ENCODE measurements at regions not wholly inside any gene's neighbourhood (a gene's known extent, or its start where the extent isn't known, plus 50 kb on each side); places are given as distances from the start of the nearest gene placed in this dataset.

- Histone ChIP-seq H3K9me3 (no peaks in the 10 kb centered on the region), H3K4me1 (no peaks in the 10 kb centered on the region), H3K27me3 (no peaks in the 10 kb centered on the region), H3K27ac (no peak overlapping the region), H3K36me3 (no peaks in the 10 kb centered on the region), H3K4me3 (no peak overlapping the region)
- no peak for FAIRE-seq
- WGBS, 2 donors, result 89 to 90% methylated on average over 1 of the region's 1 CpG
- no peak for DNase-seq
- ATAC-seq, result no peak
- TF ChIP-seq, protein P1, sequence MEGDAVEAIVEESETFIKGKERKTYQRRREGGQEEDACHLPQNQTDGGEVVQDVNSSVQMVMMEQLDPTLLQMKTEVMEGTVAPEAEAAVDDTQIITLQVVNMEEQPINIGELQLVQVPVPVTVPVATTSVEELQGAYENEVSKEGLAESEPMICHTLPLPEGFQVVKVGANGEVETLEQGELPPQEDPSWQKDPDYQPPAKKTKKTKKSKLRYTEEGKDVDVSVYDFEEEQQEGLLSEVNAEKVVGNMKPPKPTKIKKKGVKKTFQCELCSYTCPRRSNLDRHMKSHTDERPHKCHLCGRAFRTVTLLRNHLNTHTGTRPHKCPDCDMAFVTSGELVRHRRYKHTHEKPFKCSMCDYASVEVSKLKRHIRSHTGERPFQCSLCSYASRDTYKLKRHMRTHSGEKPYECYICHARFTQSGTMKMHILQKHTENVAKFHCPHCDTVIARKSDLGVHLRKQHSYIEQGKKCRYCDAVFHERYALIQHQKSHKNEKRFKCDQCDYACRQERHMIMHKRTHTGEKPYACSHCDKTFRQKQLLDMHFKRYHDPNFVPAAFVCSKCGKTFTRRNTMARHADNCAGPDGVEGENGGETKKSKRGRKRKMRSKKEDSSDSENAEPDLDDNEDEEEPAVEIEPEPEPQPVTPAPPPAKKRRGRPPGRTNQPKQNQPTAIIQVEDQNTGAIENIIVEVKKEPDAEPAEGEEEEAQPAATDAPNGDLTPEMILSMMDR (IDR thresholded peaks at IDR 0.05), result no peak
- intact Hi-C loops (cut with DNase I), result no loop called here
Measured at GRCh38 chr13:38180670-38181069, 169.0 kb upstream of the UFM1 start.

DNA sequence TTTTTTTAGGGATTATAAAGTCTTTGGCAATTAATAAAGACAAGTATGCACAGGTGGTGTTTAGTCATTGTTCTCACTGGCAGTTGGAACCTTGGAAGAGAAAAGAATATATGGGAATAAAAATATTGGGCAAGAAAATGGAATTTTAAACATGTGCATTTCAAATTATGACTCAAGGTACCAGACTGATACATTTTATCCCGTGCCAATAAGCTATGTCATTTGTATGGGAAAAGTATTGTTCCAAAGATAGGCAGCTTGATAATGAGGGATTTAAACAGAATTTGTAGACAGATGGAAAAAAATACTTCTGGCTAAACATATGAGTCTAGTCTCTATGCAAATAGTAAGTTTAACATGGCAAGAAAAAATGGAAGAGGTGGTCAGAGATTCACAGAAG lies 169.5 kb upstream of the UFM1 start:
- ATAC-seq (no peak), DNase-seq (no peak), FAIRE-seq (no peak)
- TF ChIP-seq, protein P1 (IDR thresholded peaks at IDR 0.05), result no peak
- WGBS, 2 donors, result 81 to 82% methylated on average over 1 of the region's 1 CpG
- Histone ChIP-seq H3K27ac (no peak overlapping the region), H3K27me3 (no peaks in the 10 kb centered on the region), H3K9me3 (no peaks in the 10 kb centered on the region), H3K36me3 (no peaks in the 10 kb centered on the region), H3K4me1 (no peaks in the 10 kb centered on the region), H3K4me3 (no peak overlapping the region)
- intact Hi-C loops (cut with DNase I), result no loop called here

DNA sequence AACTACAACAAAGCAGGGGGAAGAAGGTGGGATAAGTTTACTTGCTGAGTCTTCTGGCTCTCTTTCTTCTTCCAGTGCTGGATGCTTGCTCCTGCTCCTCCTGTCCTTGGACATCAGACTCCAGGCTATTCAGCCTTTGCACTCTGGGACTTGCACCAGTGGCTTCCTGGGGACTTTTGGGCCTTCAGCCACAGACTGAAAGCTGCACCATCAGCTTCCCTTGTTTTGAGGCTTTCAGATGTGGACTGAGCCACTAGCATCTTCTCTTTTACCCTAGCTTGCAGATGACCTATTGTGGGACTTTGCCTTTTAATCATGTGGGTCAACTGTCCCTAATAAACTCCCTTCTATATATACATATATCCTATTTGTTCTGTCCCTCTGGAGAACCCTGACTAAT lies 173.0 kb upstream of the UFM1 start:
- Histone ChIP-seq H3K9me3 (no peaks in the 10 kb centered on the region), H3K4me3 (no peak overlapping the region), H3K27ac (no peak overlapping the region), H3K36me3 (no peaks in the 10 kb centered on the region), H3K27me3 (no peaks in the 10 kb centered on the region), H3K4me1 (no peaks in the 10 kb centered on the region)
- no peak for ATAC-seq
- TF ChIP-seq, protein P1 (IDR thresholded peaks at IDR 0.05), result no peak
- intact Hi-C loops (cut with DNase I), result no loop called here
- FAIRE-seq, result no peak
- DNase-seq, result no peak

- Histone ChIP-seq H3K27me3 (no peaks in the 10 kb centered on the region), H3K4me1 (no peaks in the 10 kb centered on the region), H3K4me3 (no peak overlapping the region), H3K36me3 (no peaks in the 10 kb centered on the region), H3K9me3 (no peaks in the 10 kb centered on the region), H3K27ac (no peak overlapping the region)
- ATAC-seq (no peak), FAIRE-seq (no peak), DNase-seq (no peak)
- 92 to 100% methylated on average over 1 of the region's 1 CpG for WGBS, 2 donors
- TF ChIP-seq, protein P1 (IDR thresholded peaks at IDR 0.05), result no peak
- intact Hi-C loops (cut with DNase I), result no loop called here
Measured at GRCh38 chr13:38173403-38173802, 176.2 kb upstream of the UFM1 start.

GRCh38 chr13:38167164-38167822 lies 182.4 kb upstream of the UFM1 start:
- ATAC-seq (no peak), DNase-seq (no peak), FAIRE-seq (no peak)
- Histone ChIP-seq H3K27ac (no peak overlapping the region), H3K4me1 (no peaks in the 10 kb centered on the region), H3K27me3 (no peaks in the 10 kb centered on the region), H3K9me3 (no peaks in the 10 kb centered on the region), H3K36me3 (no peaks in the 10 kb centered on the region), H3K4me3 (no peak overlapping the region)
- TF ChIP-seq, protein P1 (IDR thresholded peaks at IDR 0.05), result no peak
- intact Hi-C loops (cut with DNase I), result no loop called here
- WGBS, 2 donors, result 89 to 94% methylated on average over 1 of the region's 1 CpG
